ENCODE measurements at regions not wholly inside any gene's neighbourhood (a gene's known extent, or its start where the extent isn't known, plus 50 kb on each side); places are given as distances from the start of the nearest gene placed in this dataset.
"Not testable (repeated sequence)": the region's sequence is repeated elsewhere in the genome, so short reads cannot be mapped to it uniquely, and the experiment has no call there.

GRCh38 chr20:47845382-47845977, 60.2 kb upstream of the SULF2 start:
- DNase-seq, result not testable (repeated sequence)

- DNase-seq, result not testable (repeated sequence)
These were observed 59.3 kb upstream of the SULF2 start for GRCh38 chr20:47844568-47844906.

- no peak for DNase-seq
These were observed 58.7 kb upstream of the SULF2 start for GRCh38 chr20:47843886-47844567.

GRCh38 chr20:47842950-47843349, 57.7 kb upstream of the SULF2 start:
- DNase-seq, result not testable (repeated sequence)

GRCh38 chr20:47842004-47842403, 56.7 kb upstream of the SULF2 start:
- not testable (repeated sequence) for DNase-seq

- DNase-seq, result not testable (repeated sequence)
These were observed 51.1 kb upstream of the SULF2 start for GRCh38 chr20:47836256-47836817.
